ENCODE measurements at regions not wholly inside any gene's neighbourhood (a gene's known extent, or its start where the extent isn't known, plus 50 kb on each side); places are given as distances from the start of the nearest gene placed in this dataset.

DNA sequence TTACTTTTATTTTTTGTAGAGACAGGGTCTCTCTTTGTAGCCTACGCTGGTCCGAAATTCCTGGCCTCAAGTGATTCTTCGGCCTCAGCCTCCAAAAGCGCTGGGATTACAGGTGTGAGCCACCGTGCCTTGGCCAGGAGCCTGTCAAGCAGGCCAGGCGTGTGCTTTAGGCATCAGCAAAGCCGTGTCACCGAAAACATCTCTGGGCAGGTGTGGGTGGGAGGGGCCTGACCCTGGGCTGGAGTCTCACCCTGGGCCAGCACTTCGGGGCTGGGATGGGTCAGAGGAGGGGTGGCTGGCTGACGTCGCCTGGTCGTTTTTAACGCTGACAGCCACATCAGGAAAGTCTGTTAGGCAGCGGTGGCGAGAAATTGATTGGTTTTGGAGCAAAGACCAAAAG lies 80.9 kb downstream of the UNCX start:
- FAIRE-seq (no peak), DNase-seq (ENCODE audit: low read depth, low spot score) (no peak)
- TF ChIP-seq POLR2A (IDR thresholded peaks at IDR 0.05; ENCODE audit: low read depth, low read length): no peak
- no peak for TF ChIP-seq GATA2 (IDR thresholded peaks at IDR 0.05; ENCODE audit: insufficient read depth, insufficient read length, low read depth, low read length)
- no peak for TF ChIP-seq JUN (IDR thresholded peaks at IDR 0.05; ENCODE audit: borderline replicate concordance, insufficient read depth, insufficient read length, low read depth)
- TF ChIP-seq EZH2 (IDR thresholded peaks at IDR 0.05; ENCODE audit: borderline replicate concordance, low read depth, low read length, severe bottlenecking): no peak
- TF ChIP-seq, protein P1, sequence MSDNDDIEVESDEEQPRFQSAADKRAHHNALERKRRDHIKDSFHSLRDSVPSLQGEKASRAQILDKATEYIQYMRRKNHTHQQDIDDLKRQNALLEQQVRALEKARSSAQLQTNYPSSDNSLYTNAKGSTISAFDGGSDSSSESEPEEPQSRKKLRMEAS (IDR thresholded peaks at IDR 0.05; ENCODE audit: insufficient read depth, insufficient read length): no peak
- TF ChIP-seq POLR2AphosphoS5 (IDR thresholded peaks at IDR 0.05; ENCODE audit: insufficient read depth, low read depth, low read length): no peak
- no peak for TF ChIP-seq FOS (IDR thresholded peaks at IDR 0.05; ENCODE audit: borderline replicate concordance, insufficient read depth, low read length)
- TF ChIP-seq MYC (IDR thresholded peaks at IDR 0.05; ENCODE audit: low read depth, low read length): no peak
- TF ChIP-seq, protein P2, sequence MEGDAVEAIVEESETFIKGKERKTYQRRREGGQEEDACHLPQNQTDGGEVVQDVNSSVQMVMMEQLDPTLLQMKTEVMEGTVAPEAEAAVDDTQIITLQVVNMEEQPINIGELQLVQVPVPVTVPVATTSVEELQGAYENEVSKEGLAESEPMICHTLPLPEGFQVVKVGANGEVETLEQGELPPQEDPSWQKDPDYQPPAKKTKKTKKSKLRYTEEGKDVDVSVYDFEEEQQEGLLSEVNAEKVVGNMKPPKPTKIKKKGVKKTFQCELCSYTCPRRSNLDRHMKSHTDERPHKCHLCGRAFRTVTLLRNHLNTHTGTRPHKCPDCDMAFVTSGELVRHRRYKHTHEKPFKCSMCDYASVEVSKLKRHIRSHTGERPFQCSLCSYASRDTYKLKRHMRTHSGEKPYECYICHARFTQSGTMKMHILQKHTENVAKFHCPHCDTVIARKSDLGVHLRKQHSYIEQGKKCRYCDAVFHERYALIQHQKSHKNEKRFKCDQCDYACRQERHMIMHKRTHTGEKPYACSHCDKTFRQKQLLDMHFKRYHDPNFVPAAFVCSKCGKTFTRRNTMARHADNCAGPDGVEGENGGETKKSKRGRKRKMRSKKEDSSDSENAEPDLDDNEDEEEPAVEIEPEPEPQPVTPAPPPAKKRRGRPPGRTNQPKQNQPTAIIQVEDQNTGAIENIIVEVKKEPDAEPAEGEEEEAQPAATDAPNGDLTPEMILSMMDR (IDR thresholded peaks at IDR 0.05; ENCODE audit: extremely low read depth in 1 of 2, insufficient read depth in 1 of 2, low read depth in 1 of 2, low read length in 2 of 2): no peak
- Histone ChIP-seq H3K27me3 (ENCODE audit: control insufficient read depth in 2 of 2, insufficient read depth in 2 of 2, low read length in 2 of 2) (no peaks in the 10 kb centered on the region), H2AFZ (ENCODE audit: low read depth, low read length) (no peak overlapping the region), H3K9me3 (replicated peaks; ENCODE audit: control insufficient read depth, insufficient read depth, low read length) (no peaks in the 10 kb centered on the region), H3K79me2 (ENCODE audit: control insufficient read depth, insufficient read depth, low read length) (no peaks in the 10 kb centered on the region), H3K4me2 (ENCODE audit: insufficient read depth, low read length) (no peak overlapping the region), H3K36me3 (ENCODE audit: control insufficient read depth in 2 of 2, extremely low read depth in 1 of 2, insufficient read depth in 2 of 2, low read length in 2 of 2) (no peaks in the 10 kb centered on the region), H3K27ac (ENCODE audit: insufficient read depth, low read depth, low read length) (no peak overlapping the region), H4K20me1 (replicated peaks; ENCODE audit: control insufficient read depth, extremely low read depth, insufficient read depth, low read length) (no peaks in the 10 kb centered on the region), H3K4me1 (ENCODE audit: control insufficient read depth, extremely low read depth, insufficient read depth, low read length) (no peaks in the 10 kb centered on the region), H3K4me3 (replicated peaks in 1 of 3; ENCODE audit: insufficient read depth in 1 of 3, low read depth in 1 of 3, low read length in 3 of 3) (no peak overlapping the region), H3K9ac (replicated peaks; ENCODE audit: extremely low read depth, insufficient read depth, low read length) (no peak overlapping the region), H3K9me1 (replicated peaks; ENCODE audit: control insufficient read depth, extremely low read depth, insufficient read depth, low read length) (no peaks in the 10 kb centered on the region)
- ChIA-PET POLR2A (no interaction called here), CTCF (no interaction called here)
- no TSS peak for BruUV-seq (replicated peaks)
- intact Hi-C loops (cut with micrococcal nuclease): no loop called here
- dilution Hi-C loops (cut with MboI; ENCODE audit: extremely low pct_ligation_motif_present, low sequenced_read_pairs): no loop called here
